ENCODE measurements at regions not wholly inside any gene's neighbourhood (a gene's known extent, or its start where the extent isn't known, plus 50 kb on each side); places are given as distances from the start of the nearest gene placed in this dataset.

DNA sequence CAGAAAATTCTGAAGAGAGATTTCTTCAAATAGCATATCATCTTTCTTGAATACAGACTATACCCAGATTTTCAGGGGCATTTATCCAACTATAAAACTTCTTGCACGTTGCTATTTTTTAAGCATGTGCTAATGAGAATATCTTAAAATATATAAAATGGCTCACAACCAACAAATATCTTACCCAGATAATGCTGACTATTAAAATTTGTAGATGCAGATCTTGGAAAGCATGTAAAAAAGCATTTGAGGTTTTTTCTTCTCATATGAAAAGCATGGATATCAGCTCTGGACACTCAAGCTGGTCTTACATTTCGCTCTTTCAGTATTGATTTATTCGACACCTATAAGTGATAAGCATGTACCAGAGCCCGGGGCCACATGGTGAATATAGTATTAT is 1187.7 kb upstream of the ADGRL4 start:
- TF ChIP-seq POLR2AphosphoS5 (IDR thresholded peaks at IDR 0.05), result no peak
- TF ChIP-seq MXI1 (conservative IDR thresholded peaks at IDR 0.05; ENCODE audit: poor library complexity, severe bottlenecking), result no peak
- TF ChIP-seq, protein P1, sequence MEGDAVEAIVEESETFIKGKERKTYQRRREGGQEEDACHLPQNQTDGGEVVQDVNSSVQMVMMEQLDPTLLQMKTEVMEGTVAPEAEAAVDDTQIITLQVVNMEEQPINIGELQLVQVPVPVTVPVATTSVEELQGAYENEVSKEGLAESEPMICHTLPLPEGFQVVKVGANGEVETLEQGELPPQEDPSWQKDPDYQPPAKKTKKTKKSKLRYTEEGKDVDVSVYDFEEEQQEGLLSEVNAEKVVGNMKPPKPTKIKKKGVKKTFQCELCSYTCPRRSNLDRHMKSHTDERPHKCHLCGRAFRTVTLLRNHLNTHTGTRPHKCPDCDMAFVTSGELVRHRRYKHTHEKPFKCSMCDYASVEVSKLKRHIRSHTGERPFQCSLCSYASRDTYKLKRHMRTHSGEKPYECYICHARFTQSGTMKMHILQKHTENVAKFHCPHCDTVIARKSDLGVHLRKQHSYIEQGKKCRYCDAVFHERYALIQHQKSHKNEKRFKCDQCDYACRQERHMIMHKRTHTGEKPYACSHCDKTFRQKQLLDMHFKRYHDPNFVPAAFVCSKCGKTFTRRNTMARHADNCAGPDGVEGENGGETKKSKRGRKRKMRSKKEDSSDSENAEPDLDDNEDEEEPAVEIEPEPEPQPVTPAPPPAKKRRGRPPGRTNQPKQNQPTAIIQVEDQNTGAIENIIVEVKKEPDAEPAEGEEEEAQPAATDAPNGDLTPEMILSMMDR (IDR thresholded peaks at IDR 0.05; ENCODE audit: poor library complexity, severe bottlenecking), result no peak
- no peak for TF ChIP-seq SMC3 (conservative IDR thresholded peaks at IDR 0.05; ENCODE audit: poor library complexity)
- no peak for TF ChIP-seq TAF1 (IDR thresholded peaks at IDR 0.05; ENCODE audit: low read depth)
- Histone ChIP-seq H3K4me3 (ENCODE audit: low read length) (no peak overlapping the region), H3K27ac (ENCODE audit: low read length) (no peak overlapping the region), H3K9me2 (ENCODE audit: insufficient read depth, low read length) (no peaks in the 10 kb centered on the region), H3K36me3 (ENCODE audit: insufficient read depth, low read length) (no peaks in the 10 kb centered on the region), H3K4me2 (ENCODE audit: low read length) (no peak overlapping the region), H4K20me1 (ENCODE audit: insufficient read depth) (no peaks in the 10 kb centered on the region), H3K27me3 (ENCODE audit: insufficient read depth, low read depth, low read length) (no peaks in the 10 kb centered on the region), H3K79me2 (replicated peaks; ENCODE audit: insufficient read depth, low read length) (no peaks in the 10 kb centered on the region), H3K9ac (ENCODE audit: low read length) (no peak overlapping the region), H3K9me3 (ENCODE audit: low read length) (no peaks in the 10 kb centered on the region), H3F3A (ENCODE audit: insufficient read depth, low read length, poor library complexity, severe bottlenecking) (no peaks in the 10 kb centered on the region), H2AFZ (ENCODE audit: low read depth, low read length) (no peak overlapping the region)

DNA sequence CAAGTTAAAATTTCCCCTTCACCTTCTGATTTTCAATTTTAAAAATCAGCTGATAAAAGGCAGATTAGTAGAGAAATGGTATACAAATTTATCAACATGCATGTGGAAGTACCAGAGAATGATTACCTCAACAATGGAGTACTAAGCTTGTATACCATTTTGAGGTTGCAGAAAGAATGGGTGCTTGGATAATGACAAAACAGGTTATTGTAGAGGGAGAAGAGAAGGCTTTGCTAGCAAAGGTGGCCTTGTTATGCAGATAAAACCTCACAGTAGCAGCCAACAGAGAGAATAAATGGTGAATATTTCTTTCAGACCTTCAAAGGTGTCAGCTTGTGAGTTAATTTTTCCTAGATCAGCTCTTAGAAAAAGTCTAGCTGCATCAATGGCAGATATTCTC is 1174.9 kb upstream of the ADGRL4 start:
- Histone ChIP-seq H3K4me3 (ENCODE audit: low read length) (no peak overlapping the region), H3K9ac (ENCODE audit: low read length) (no peak overlapping the region), H3K4me2 (ENCODE audit: low read length) (no peak overlapping the region), H3K27ac (ENCODE audit: low read length) (no peak overlapping the region), H3K9me3 (ENCODE audit: low read length) (no peaks in the 10 kb centered on the region), H3K36me3 (ENCODE audit: insufficient read depth, low read length) (no peaks in the 10 kb centered on the region), H4K20me1 (ENCODE audit: insufficient read depth) (no peaks in the 10 kb centered on the region), H3K79me2 (replicated peaks; ENCODE audit: insufficient read depth, low read length) (no peaks in the 10 kb centered on the region), H3K27me3 (ENCODE audit: insufficient read depth, low read depth, low read length) (no peaks in the 10 kb centered on the region), H2AFZ (ENCODE audit: low read depth, low read length) (no peak overlapping the region), H3F3A (ENCODE audit: insufficient read depth, low read length, poor library complexity, severe bottlenecking) (no peaks in the 10 kb centered on the region), H3K9me2 (ENCODE audit: insufficient read depth, low read length) (no peaks in the 10 kb centered on the region)
- TF ChIP-seq RAD21 (conservative IDR thresholded peaks at IDR 0.05) (no peak), SMC3 (conservative IDR thresholded peaks at IDR 0.05; ENCODE audit: poor library complexity) (no peak), EZH2 (IDR thresholded peaks at IDR 0.05; ENCODE audit: borderline replicate concordance, insufficient read depth, low read length, poor library complexity, severe bottlenecking) (no peak), EP300 (conservative IDR thresholded peaks at IDR 0.05; ENCODE audit: poor library complexity, severe bottlenecking) (no peak), TAF1 (IDR thresholded peaks at IDR 0.05; ENCODE audit: low read depth) (no peak), POLR2AphosphoS5 (IDR thresholded peaks at IDR 0.05) (no peak), MXI1 (conservative IDR thresholded peaks at IDR 0.05; ENCODE audit: poor library complexity, severe bottlenecking) (no peak)
- TF ChIP-seq, protein P2, sequence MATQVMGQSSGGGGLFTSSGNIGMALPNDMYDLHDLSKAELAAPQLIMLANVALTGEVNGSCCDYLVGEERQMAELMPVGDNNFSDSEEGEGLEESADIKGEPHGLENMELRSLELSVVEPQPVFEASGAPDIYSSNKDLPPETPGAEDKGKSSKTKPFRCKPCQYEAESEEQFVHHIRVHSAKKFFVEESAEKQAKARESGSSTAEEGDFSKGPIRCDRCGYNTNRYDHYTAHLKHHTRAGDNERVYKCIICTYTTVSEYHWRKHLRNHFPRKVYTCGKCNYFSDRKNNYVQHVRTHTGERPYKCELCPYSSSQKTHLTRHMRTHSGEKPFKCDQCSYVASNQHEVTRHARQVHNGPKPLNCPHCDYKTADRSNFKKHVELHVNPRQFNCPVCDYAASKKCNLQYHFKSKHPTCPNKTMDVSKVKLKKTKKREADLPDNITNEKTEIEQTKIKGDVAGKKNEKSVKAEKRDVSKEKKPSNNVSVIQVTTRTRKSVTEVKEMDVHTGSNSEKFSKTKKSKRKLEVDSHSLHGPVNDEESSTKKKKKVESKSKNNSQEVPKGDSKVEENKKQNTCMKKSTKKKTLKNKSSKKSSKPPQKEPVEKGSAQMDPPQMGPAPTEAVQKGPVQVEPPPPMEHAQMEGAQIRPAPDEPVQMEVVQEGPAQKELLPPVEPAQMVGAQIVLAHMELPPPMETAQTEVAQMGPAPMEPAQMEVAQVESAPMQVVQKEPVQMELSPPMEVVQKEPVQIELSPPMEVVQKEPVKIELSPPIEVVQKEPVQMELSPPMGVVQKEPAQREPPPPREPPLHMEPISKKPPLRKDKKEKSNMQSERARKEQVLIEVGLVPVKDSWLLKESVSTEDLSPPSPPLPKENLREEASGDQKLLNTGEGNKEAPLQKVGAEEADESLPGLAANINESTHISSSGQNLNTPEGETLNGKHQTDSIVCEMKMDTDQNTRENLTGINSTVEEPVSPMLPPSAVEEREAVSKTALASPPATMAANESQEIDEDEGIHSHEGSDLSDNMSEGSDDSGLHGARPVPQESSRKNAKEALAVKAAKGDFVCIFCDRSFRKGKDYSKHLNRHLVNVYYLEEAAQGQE (IDR thresholded peaks at IDR 0.05; ENCODE audit: borderline replicate concordance), result no peak
- TF ChIP-seq, protein P1 (IDR thresholded peaks at IDR 0.05; ENCODE audit: poor library complexity, severe bottlenecking), result no peak

Data from neural cell (in vitro differentiated cells).